ENCODE measurements at regions not wholly inside any gene's neighbourhood (a gene's known extent, or its start where the extent isn't known, plus 50 kb on each side); places are given as distances from the start of the nearest gene placed in this dataset.
A peak's percentile ranks its signal among the peaks of the same experiment; 100 is the strongest.

- DNase-seq (ENCODE audit: low read depth), result no peak
Observed at GRCh38 chr2:3062476-3063260, 314.9 kb downstream of the EIPR1 start.

- no peak for DNase-seq (ENCODE audit: low read depth)
Observed at GRCh38 chr2:3060049-3060448, 317.6 kb downstream of the EIPR1 start.

GRCh38 chr2:3059141-3059925, 318.3 kb downstream of the EIPR1 start:
- DNase-seq (ENCODE audit: low read depth), result no peak

GRCh38 chr2:3054066-3054465, 323.6 kb downstream of the EIPR1 start:
- no peak for DNase-seq (ENCODE audit: low read depth)

GRCh38 chr2:3051266-3051665, 326.4 kb downstream of the EIPR1 start:
- peak; percentile 9 for DNase-seq (ENCODE audit: low read depth)

- DNase-seq (ENCODE audit: low read depth), result no peak
Observed at GRCh38 chr2:3046170-3046865, 331.3 kb downstream of the EIPR1 start.

GRCh38 chr2:3045318-3045921, 332.2 kb downstream of the EIPR1 start:
- no peak for DNase-seq (ENCODE audit: low read depth)

- DNase-seq (ENCODE audit: low read depth), result no peak
Observed at GRCh38 chr2:3044587-3045317, 332.9 kb downstream of the EIPR1 start.

GRCh38 chr2:3043726-3044125, 333.9 kb downstream of the EIPR1 start:
- DNase-seq (ENCODE audit: low read depth), result no peak

- DNase-seq (ENCODE audit: low read depth), result no peak
Observed at GRCh38 chr2:3042601-3043585, 334.7 kb downstream of the EIPR1 start.

GRCh38 chr2:3041841-3042600, 335.6 kb downstream of the EIPR1 start:
- no peak for DNase-seq (ENCODE audit: low read depth)

- DNase-seq (ENCODE audit: low read depth), result no peak
Observed at GRCh38 chr2:3041246-3041645, 336.4 kb downstream of the EIPR1 start.

- no peak for DNase-seq (ENCODE audit: low read depth)
Observed at GRCh38 chr2:3040496-3041140, 337.0 kb downstream of the EIPR1 start.

- DNase-seq (ENCODE audit: low read depth), result no peak
Observed at GRCh38 chr2:3040066-3040428, 337.6 kb downstream of the EIPR1 start.

GRCh38 chr2:3039188-3040065, 338.2 kb downstream of the EIPR1 start:
- no peak for DNase-seq (ENCODE audit: low read depth)

GRCh38 chr2:3038636-3039035, 339.0 kb downstream of the EIPR1 start:
- DNase-seq (ENCODE audit: low read depth), result no peak

GRCh38 chr2:3037196-3038194, 340.1 kb downstream of the EIPR1 start:
- no peak for DNase-seq (ENCODE audit: low read depth)
